ENCODE measurements at regions not wholly inside any gene's neighbourhood (a gene's known extent, or its start where the extent isn't known, plus 50 kb on each side); places are given as distances from the start of the nearest gene placed in this dataset.

GRCh38 chr10:44716470-44717015 lies 194.6 kb upstream of the TMEM72 start (continued):
- TF ChIP-seq ZBTB33 (IDR thresholded peaks at IDR 0.05; ENCODE audit: extremely low read depth, insufficient replicate concordance, low read length) (no peak), ATF3 (IDR thresholded peaks at IDR 0.05) (no peak), EGR1 (IDR thresholded peaks at IDR 0.05; ENCODE audit: low read depth) (no peak), RAD21 (IDR thresholded peaks at IDR 0.05; ENCODE audit: low read depth) (no peak), SRF (IDR thresholded peaks at IDR 0.05; ENCODE audit: low read depth) (no peak)

GRCh38 chr10:44723082-44723481 lies 188.1 kb upstream of the TMEM72 start:
- no peak for ATAC-seq
- no peak for TF ChIP-seq EGR1 (IDR thresholded peaks at IDR 0.05; ENCODE audit: low read depth)
- TF ChIP-seq FOSL1 (IDR thresholded peaks at IDR 0.05; ENCODE audit: low read depth): no peak
- TF ChIP-seq SIN3A (IDR thresholded peaks at IDR 0.05; ENCODE audit: low read depth): no peak
- TF ChIP-seq SRF (IDR thresholded peaks at IDR 0.05; ENCODE audit: low read depth): no peak
- TF ChIP-seq TCF7L2 (IDR thresholded peaks at IDR 0.05; ENCODE audit: borderline replicate concordance, extremely low read depth, insufficient read depth, insufficient read length): no peak
- TF ChIP-seq ZBTB33 (IDR thresholded peaks at IDR 0.05; ENCODE audit: extremely low read depth, insufficient replicate concordance, low read length): no peak
- no peak for TF ChIP-seq POLR2A (IDR thresholded peaks at IDR 0.05; ENCODE audit: borderline replicate concordance, extremely low read depth, insufficient read depth, insufficient read length)
- TF ChIP-seq JUND (IDR thresholded peaks at IDR 0.05): no peak
- Histone ChIP-seq H4K20me1 (ENCODE audit: insufficient read depth) (no peaks in the 10 kb centered on the region), H3K27ac (ENCODE audit: low read depth, low read length) (no peak overlapping the region), H3K27me3 (ENCODE audit: insufficient read depth, low read length) (peaks cover 7% of the 10 kb centered on the region), H3K36me3 (ENCODE audit: control insufficient read depth in 1 of 2, insufficient read depth in 2 of 2, low read length in 2 of 2) (no peaks in the 10 kb centered on the region), H2AFZ (ENCODE audit: low read depth, low read length, poor library complexity, severe bottlenecking) (no peak overlapping the region), H3K9me2 (ENCODE audit: insufficient read depth) (no peaks in the 10 kb centered on the region), H3K4me3 (replicated peaks in 1 of 2; ENCODE audit: low read depth in 1 of 2, low read length in 2 of 2) (no peak overlapping the region), H3K9me3 (ENCODE audit: control insufficient read depth in 1 of 2, insufficient read depth in 1 of 2, low read depth in 1 of 2, low read length in 2 of 2) (no peaks in the 10 kb centered on the region), H3K4me2 (ENCODE audit: low read length) (no peak overlapping the region), H3K79me2 (ENCODE audit: insufficient read depth, low read length) (no peaks in the 10 kb centered on the region), H3K4me1 (ENCODE audit: control insufficient read depth in 1 of 2, insufficient read depth in 2 of 2, low read length in 2 of 2) (no peaks in the 10 kb centered on the region), H3K9ac (ENCODE audit: low read length) (no peak overlapping the region)
- ChIA-PET RAD21 (ENCODE audit: low non-redundant PET in 1 of 2, low total read pairs in 2 of 2, uncharacterized antibody in 2 of 2, unreplicated experiment in 2 of 2) (no interaction called here), CTCF (no interaction called here), POLR2A (no interaction called here)
- intact Hi-C loops (cut with micrococcal nuclease): no loop called here
- DNase-seq (ENCODE audit: low read depth, low spot score): no peak
- BruUV-seq (replicated peaks): no TSS peak

Data from HCT116 (cell line).